ENCODE measurements at regions not wholly inside any gene's neighbourhood (a gene's known extent, or its start where the extent isn't known, plus 50 kb on each side); places are given as distances from the start of the nearest gene placed in this dataset.

- no peak for TF ChIP-seq CTCF (IDR thresholded peaks at IDR 0.05; ENCODE audit: unreplicated experiment in 3 of 3)
- Mint-ChIP-seq H3K27ac (peak overlapping the region in 1 of 3 experiments; percentile 51), H3K4me3 (no peak overlapping the region), H3K4me1 (peaks cover 9% of the 10 kb centered on the region), H3K27me3 (ENCODE audit: low read depth) (no peaks in the 10 kb centered on the region), H3K36me3 (ENCODE audit: low read depth) (no peaks in the 10 kb centered on the region), H3K9me3 (no peaks in the 10 kb centered on the region)
These were observed 447.0 kb downstream of the SLC16A7 start for GRCh38 chr12:60042835-60043234.

- no peak for TF ChIP-seq CTCF (IDR thresholded peaks at IDR 0.05; ENCODE audit: unreplicated experiment in 3 of 3)
- Mint-ChIP-seq H3K27ac (peak overlapping the region in 1 of 3 experiments; percentile 51), H3K4me1 (peaks cover 9% of the 10 kb centered on the region), H3K4me3 (no peak overlapping the region), H3K27me3 (ENCODE audit: low read depth) (no peaks in the 10 kb centered on the region), H3K9me3 (no peaks in the 10 kb centered on the region), H3K36me3 (ENCODE audit: low read depth) (no peaks in the 10 kb centered on the region)
These were observed 447.4 kb downstream of the SLC16A7 start for GRCh38 chr12:60043236-60043635.

GRCh38 chr12:60052483-60052882 lies 456.7 kb downstream of the SLC16A7 start:
- no peaks in the 10 kb centered on the region for H3K4me1 Mint-ChIP-seq
- no peak overlapping the region for H3K27ac Mint-ChIP-seq
- no peaks in the 10 kb centered on the region for H3K36me3 Mint-ChIP-seq (ENCODE audit: low read depth)
- no peaks in the 10 kb centered on the region for H3K9me3 Mint-ChIP-seq
- no peak for TF ChIP-seq CTCF (IDR thresholded peaks at IDR 0.05; ENCODE audit: unreplicated experiment in 3 of 3)
- H3K27me3 Mint-ChIP-seq (ENCODE audit: low read depth) = no peaks in the 10 kb centered on the region
- no peak overlapping the region for H3K4me3 Mint-ChIP-seq

- Mint-ChIP-seq H3K4me3 (no peak overlapping the region), H3K9me3 (no peaks in the 10 kb centered on the region), H3K36me3 (ENCODE audit: low read depth) (no peaks in the 10 kb centered on the region), H3K27ac (no peak overlapping the region), H3K27me3 (ENCODE audit: low read depth) (no peaks in the 10 kb centered on the region), H3K4me1 (no peaks in the 10 kb centered on the region)
- no peak for TF ChIP-seq CTCF (IDR thresholded peaks at IDR 0.05; ENCODE audit: unreplicated experiment in 3 of 3)
These were observed 463.4 kb downstream of the SLC16A7 start for GRCh38 chr12:60059180-60059579.

GRCh38 chr12:60066655-60067054 lies 470.8 kb downstream of the SLC16A7 start:
- no peak for TF ChIP-seq CTCF (IDR thresholded peaks at IDR 0.05; ENCODE audit: unreplicated experiment in 3 of 3)
- no peak overlapping the region for H3K4me3 Mint-ChIP-seq
- no peaks in the 10 kb centered on the region for H3K9me3 Mint-ChIP-seq
- H3K36me3 Mint-ChIP-seq (ENCODE audit: low read depth) = no peaks in the 10 kb centered on the region
- H3K4me1 Mint-ChIP-seq = no peaks in the 10 kb centered on the region
- no peaks in the 10 kb centered on the region for H3K27me3 Mint-ChIP-seq (ENCODE audit: low read depth)
- H3K27ac Mint-ChIP-seq = no peak overlapping the region

GRCh38 chr12:60070552-60070951 lies 474.7 kb downstream of the SLC16A7 start:
- Mint-ChIP-seq H3K27me3 (ENCODE audit: low read depth) (no peaks in the 10 kb centered on the region), H3K9me3 (no peaks in the 10 kb centered on the region), H3K27ac (no peak overlapping the region), H3K4me3 (no peak overlapping the region), H3K4me1 (peaks cover 4% of the 10 kb centered on the region), H3K36me3 (ENCODE audit: low read depth) (no peaks in the 10 kb centered on the region)
- TF ChIP-seq CTCF (IDR thresholded peaks at IDR 0.05; ENCODE audit: unreplicated experiment in 3 of 3) = no peak

All from nephron (organoid).